ENCODE measurements at regions not wholly inside any gene's neighbourhood (a gene's known extent, or its start where the extent isn't known, plus 50 kb on each side); places are given as distances from the start of the nearest gene placed in this dataset.
"Not testable (repeated sequence)": the region's sequence is repeated elsewhere in the genome, so short reads cannot be mapped to it uniquely, and the experiment has no call there.

- DNase-seq: no peak
Observed at GRCh38 chr6:157727629-157728182, 95.3 kb upstream of the SNX9 start.

- DNase-seq: no peak
Observed at GRCh38 chr6:157728183-157728881, 94.7 kb upstream of the SNX9 start.

DNA sequence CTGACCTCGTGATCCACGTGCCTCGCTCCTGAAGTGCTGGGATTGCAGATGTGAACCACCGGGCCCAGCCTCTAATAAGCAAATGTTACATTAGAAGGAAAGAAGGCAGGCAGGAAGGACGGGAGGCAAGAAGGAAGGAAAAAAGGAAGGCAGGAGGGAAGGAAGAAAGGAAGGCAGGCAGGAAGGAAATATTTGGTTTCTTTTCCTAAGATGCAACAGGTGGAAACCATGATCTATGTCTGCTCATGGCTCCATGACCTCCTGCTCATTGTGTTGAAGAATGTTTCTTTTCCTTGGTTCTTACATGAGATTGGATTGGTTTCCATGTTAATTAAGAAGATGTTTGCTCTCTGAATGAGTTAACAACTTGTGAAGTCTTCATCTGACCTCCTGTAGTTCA is 91.8 kb upstream of the SNX9 start:
- no peak for DNase-seq

DNA sequence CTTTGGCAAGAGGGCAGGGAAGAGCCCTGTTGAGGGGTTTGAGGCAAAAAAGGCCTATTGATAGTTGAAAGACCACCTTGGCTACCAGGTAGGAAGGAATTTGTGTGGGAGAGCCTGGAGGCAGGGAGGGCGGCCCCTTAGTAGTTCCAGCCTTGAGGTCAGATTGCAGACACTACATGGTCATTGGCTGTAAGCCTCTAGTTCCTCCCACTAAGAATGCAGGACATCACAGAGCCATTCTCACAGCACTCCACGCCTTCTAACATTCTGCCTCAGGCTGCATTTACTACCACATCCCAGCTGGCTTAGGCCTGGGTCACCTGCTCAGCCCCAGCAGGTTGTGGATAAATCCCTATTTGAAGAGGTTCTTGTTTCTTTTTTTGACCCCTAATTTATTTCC is 91.0 kb upstream of the SNX9 start:
- DNase-seq: no peak

GRCh38 chr6:157732416-157733161 is 90.5 kb upstream of the SNX9 start:
- DNase-seq: no peak

GRCh38 chr6:157736555-157736954 is 86.5 kb upstream of the SNX9 start:
- DNase-seq: not testable (repeated sequence)

- DNase-seq: no peak
Observed at GRCh38 chr6:157741321-157741947, 81.6 kb upstream of the SNX9 start.

GRCh38 chr6:157741948-157742556 is 81.0 kb upstream of the SNX9 start:
- no peak for DNase-seq

DNA sequence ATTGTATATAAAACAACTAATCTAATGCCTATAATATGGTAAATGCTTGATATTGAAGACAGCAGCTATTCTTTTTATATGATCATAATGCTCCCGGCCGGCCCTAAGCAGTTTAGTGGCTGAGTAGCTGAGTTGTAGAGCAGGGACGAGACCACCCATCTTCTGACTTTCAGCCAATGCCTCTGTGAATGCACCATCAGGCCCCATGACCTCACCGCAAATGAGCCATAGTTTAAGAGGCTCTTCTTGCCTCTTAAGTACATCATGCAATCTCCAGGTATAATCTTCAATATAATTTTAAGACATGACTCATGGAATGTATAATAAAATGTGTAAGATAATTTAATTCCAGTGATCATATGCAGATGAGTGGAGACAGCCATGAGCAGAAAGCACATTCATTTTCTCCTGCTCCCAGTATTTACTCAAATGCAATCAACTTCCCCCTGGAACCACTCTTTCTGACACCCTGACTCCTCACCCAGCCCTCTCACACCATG is 78.9 kb upstream of the SNX9 start:
- DNase-seq: no peak

- no peak for DNase-seq
Observed at GRCh38 chr6:157746897-157747296, 76.1 kb upstream of the SNX9 start.

GRCh38 chr6:157747370-157747769 is 75.7 kb upstream of the SNX9 start:
- no peak for DNase-seq

DNA sequence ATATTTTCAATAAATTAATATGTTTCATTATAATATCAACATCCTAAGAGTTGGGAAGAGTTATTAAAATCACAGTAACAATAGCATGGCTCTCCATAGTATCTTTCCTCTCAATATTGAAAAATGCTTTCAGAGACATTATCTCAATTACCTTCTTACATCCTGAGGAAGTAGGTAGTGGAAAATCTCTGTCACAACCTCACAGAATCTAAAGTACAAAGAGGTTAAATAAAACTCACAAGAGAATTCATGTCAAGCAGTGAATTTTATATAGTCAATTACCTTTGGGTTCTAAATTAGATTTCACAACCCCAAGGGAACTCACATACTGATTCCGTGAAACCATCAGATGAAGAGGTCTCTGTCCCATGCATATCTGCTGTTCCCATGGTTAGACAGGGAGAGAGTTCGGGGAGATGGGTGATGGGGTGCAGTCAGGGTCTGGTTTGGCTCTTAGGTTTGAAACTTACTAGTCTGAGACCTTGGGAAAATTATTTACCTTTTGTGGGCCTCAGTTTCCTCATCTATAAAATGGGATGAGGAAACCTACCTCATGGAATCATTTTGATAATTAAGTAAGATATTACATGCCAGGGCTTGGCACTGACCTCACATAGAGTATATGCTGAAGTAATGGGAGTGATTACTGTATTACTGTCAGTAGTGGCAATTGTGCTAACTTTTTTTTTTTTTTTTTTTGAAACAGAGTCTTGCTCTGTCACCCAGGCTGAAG is 74.0 kb upstream of the SNX9 start:
- DNase-seq: no peak

DNA sequence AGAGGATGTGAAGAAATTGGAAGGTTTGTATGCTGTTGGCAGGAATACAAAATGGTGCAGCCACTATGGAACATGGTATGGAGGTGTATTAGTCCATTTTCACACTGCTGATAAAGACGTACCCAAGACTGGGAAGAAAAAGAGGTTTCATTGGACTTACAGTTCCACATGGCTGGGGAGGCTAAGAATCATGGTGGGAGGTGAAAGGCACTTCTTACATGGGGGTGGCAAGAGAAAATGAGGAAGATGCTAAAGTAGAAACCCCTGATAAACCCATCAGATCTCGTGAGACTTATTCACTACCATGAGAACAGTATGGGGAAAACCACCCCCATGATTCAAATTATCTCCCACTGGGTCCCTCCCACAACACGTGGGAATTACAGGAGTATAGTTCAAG is 72.1 kb upstream of the SNX9 start:
- DNase-seq: not testable (repeated sequence)

- no peak for DNase-seq
Observed at GRCh38 chr6:157751547-157752200, 71.4 kb upstream of the SNX9 start.

DNA sequence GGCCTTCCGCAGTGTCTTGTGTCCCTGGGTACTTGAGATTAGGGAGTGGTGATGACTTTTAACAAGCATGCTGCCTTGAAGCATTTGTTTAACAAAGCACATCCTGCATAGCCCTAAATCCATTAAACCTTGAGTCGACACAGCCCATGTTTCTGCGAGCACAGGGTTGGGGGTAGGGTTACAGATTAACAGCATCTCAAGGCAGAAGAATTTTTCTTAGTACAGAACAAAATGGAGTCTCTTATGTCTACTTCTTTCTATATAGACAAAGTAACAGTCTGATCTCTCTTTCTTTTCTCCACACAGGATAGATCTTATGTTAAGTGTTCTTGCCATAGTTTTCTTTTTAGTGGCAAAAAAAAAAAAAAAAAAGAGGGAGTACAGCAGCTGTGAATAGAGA is 70.2 kb upstream of the SNX9 start:
- not testable (repeated sequence) for DNase-seq

- DNase-seq: no peak
Observed at GRCh38 chr6:157753291-157753690, 69.8 kb upstream of the SNX9 start.

DNA sequence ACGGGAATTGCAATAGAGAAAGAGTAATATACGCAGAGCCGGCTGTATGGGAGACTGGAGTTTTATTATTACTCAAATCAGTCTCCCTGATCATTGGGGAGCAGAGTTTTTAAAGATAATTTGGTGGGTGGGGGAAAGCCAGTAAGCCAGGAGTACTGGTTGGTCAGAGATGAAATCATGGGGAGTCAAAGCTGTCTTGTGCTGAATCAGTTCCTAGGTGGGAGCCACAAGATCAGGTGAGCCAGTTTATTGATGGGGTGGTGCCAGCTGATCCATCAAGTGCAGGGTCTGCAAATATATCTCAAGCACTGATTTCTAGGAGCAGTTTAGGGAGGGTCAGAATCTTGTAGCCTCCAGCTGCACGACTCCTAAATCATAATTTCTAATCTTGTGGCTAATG is 69.2 kb upstream of the SNX9 start:
- DNase-seq: not testable (repeated sequence)

DNA sequence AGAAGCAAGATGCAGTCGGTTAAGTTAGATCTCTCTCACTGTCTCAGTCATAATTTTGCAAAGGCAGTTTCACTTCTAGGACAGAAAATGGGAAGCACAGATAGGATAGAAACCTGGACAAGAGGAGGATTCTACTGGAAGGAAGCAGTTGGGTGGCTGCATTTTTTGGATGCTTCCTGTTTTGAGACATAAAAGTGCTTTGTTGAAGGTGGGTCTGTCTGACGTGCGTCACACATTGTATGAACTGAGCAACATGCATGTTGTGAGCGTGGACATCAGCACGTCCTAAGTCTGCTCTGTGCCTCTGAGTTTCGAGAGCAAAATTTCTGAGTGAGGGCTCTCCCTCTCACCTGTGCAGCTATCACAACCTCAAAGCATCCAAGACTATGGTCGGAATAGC is 68.7 kb upstream of the SNX9 start:
- DNase-seq: no peak

- DNase-seq: no peak
Observed at GRCh38 chr6:157755032-157755745, 67.9 kb upstream of the SNX9 start.

DNA sequence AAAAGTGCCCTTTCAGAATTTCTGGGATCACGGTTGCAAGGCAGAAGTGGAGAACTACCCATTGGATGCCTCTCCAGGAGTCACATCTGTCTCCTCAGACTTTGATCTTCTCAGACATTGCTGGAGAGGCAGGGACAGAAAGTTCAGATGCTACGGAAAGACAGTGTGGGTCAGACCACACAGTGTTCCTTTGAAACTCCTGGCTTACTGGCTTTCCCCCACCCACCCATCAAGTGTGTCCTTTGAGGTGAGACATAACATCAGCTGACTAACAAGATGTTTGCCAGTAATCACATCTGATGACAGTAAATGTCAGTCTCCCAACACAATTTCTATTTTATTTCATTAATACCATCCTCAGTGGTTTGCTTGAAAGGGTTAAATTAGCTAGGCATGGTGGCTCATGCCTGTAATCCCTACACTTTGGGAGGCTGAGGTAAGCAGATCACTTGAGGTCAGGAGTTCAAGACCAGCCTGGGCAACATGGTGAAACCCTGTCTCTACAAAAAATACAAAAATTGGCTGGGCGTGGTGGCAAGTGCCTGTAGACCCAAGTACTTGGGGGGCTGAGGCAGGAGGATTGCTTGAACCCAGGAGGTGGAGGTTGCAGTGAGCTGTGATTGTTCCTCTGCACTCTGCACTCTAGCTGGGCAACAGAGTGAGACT is 67.2 kb upstream of the SNX9 start:
- DNase-seq: no peak

Measured in NCI-H1694 (cell line).